ENCODE measurements at regions not wholly inside any gene's neighbourhood (a gene's known extent, or its start where the extent isn't known, plus 50 kb on each side); places are given as distances from the start of the nearest gene placed in this dataset.
A peak's percentile ranks its signal among the peaks of the same experiment; 100 is the strongest.

DNA sequence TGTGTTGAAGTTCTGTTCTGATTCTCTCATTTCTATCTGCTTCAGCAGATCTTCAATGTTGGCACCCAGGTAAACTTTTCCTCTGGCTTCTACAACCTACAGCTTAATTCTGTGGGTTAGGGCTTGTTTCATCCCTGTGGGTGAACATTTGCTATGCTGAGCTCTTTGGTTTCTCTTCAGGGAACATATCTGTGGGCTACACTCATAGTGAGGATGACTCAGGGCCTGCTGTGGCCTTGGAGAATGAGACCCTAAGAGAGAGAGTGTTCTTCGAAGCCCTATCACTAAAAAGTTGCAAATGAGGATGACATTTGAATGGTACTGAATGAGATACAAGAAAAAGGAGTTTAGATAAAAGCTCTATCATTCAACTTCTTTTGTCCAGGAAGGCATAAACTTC, 346.2 kb upstream of the CBLB start:
- DNase-seq (ENCODE audit: low read depth) = peak; percentile 28

DNA sequence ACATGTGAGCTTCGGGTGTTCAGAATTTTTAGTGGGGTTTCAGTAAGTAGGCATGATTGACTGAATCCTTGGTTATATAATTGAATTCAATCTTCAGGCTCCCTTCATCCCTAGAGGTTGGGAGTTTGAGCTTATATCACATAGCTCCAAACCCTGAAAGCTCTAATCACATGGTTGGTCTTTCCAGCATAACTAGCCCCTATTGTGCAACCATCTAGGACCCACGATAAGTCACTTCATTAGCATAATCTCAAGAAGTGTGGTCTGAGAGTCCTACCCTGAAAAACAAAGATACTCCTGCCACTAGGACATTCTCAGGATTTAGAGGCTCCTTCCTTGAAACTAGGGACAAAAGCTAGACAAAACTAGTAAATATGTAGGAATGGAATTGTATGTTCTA, 348.9 kb upstream of the CBLB start:
- no peak for DNase-seq (ENCODE audit: low read depth)

DNA sequence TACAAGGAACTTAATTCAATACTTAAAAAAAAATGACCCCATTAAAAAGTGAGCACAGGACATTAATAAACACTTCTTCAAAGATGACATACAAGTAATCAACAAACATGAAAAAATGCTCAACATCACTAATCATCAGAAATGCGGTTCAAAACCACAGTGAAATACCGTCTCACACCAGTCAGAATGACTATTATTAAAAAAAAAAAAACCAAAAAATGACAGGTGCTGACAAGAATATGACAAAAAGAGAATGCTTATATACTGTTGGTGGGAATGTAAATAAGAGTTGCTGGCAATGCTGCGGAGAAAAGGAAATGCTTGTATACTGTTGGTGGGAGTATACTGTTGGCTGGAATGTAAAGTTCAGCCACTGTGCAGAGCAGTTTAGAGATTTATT, 358.3 kb upstream of the CBLB start:
- no peak for DNase-seq (ENCODE audit: low read depth)

DNA sequence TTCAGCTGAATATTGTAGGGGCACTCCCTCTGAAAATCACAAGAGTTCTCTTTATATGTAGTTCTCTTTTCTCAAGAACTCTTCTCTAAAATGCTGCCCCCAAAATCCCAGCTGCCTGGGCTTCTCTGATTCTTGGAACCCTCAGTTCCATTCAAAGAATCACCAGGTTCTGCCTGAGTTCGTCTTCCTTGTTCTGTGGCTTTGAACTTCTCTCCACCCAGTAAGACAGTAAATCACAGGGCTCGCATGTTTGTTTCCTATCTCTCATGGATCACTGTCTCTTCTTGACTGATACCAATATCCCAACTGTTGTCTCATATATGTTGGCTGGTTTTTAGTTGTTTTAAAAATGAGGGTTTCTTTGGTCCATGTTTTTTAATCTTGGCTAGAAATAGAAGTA, 359.5 kb upstream of the CBLB start:
- DNase-seq (ENCODE audit: low read depth) = no peak

DNA sequence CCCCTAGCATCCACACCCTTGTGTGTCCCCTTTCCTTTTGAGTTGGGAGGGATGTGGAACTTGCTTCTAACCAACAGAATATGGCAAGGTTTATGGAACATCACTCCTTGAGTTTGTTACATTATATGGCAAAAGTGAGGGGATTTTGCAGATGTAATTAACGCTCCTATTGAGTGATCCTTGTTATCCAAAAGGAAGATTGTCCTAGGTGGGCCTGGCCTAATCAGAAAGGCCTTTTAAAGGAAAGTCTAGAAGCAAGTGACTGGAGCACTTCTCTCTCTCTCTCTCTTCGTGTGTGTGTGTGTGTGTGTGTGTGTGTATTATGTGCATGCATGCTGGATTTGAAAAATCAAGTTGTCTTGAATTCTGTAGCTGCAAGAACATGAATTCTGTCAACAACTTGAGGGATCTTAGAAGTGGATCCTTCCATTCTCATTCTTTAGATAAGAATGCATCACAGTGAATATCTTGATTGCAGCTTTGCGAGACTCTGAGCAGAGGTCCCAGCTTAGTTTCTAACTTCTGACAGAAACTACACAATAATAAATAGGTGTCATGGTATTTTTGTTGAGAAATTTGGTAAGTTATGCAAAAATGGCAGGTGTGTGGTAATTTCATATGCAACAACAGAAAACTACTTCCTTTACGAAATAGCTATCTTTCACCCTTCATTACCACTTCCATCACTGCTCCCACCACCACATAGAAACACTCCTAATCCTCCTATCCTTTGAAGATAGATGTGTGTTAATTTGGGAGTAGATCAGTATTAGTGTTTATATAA, 360.9 kb upstream of the CBLB start:
- no peak for DNase-seq (ENCODE audit: low read depth)

DNA sequence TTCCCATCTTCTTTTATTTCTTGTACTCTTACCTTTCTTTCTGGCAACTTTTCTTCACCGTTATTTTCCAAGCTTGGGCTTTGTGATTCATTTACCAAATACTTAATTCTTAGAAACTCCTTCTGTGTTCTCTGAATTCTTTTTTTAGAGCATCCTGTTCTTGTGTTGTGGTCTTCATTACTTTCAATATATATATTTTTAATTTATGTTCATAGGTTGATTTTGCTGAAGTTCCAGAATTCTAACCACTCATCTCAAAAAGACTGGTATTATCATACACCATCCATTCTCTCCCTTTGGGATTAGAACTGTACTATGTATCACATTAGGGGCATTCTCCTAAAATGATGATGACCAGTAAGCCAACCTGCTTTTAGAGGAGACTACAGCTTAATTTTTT, 362.3 kb upstream of the CBLB start:
- DNase-seq (ENCODE audit: low read depth) = no peak

DNA sequence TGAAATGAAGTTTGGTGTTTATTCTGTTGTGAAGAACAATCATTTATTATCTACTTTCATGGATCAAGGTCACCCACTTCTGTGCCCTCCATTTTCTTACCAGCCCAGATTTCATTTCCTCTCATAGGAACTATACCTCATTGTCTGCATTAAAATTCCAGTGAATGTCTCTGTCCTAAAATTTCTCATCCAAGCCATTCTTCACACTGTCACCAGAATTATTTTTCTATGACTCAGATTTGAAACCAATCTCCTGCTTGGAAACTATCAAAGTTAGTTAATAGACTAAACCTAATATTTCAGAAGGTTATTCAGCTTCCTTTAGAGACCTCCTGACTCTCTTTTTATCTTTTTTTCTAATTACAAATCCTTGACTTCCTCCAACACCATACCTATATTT, 364.1 kb upstream of the CBLB start:
- no peak for DNase-seq (ENCODE audit: low read depth)

DNA sequence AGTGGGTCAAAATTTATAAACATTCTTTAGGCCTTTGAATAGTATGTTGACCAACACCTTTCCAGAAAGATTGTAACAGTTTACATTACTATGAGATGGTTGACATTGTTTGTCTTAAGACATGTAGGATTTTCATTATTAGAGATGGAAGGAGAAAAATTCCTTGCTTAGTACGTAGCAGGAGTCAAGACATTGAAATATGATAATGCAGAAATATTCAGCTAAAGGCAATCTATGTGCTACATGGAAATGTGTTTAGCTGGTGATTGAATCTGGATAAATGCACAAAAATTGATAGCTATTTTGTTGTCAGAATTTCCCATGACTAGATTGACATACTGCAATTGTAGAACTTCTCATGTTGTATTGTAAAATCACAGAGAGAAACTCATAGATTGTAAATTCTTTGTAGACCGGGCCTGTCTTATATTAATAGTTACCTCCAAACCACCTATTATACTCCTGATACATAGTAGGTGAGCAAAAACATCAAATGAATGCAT, 370.4 kb upstream of the CBLB start:
- no peak for DNase-seq (ENCODE audit: low read depth)

DNA sequence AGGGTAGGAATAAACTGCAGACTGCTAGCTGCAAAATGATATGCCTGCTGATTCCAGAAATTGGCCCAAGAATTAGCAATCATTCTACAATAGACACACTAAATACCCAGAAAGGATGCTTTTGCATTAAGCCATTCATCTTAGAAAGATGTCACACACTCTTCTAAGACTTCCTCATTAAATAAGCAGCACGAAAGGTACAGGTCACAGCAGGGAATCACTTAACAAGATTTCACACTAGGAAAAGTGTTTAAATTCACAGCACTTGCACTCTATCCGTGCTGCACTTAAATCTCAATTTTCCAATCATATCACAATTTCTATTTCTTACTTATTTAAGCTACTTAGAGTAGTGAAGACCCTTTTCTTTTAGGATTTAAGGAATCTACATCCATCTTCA, 372.8 kb upstream of the CBLB start:
- no peak for DNase-seq (ENCODE audit: low read depth)

DNA sequence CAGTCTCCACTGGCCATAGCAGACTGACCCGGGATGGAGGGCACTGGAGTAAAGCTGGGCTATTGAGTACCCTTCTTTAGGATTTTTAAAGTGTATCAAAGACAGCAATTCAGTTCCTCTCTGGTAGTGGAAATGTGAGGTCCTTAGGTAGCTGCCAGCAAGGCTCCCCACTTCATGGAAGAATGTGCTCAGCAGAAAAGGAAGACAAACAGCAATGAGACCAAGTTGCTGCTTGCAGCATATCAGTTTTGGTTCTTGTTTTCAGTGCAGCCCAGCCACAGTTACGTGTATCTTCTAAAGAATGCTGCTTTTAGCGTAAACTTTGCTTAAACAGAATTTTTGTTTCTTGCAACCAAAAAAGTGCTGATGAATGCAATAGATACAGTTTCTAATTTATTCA, 374.0 kb upstream of the CBLB start:
- DNase-seq (ENCODE audit: low read depth) = no peak

DNA sequence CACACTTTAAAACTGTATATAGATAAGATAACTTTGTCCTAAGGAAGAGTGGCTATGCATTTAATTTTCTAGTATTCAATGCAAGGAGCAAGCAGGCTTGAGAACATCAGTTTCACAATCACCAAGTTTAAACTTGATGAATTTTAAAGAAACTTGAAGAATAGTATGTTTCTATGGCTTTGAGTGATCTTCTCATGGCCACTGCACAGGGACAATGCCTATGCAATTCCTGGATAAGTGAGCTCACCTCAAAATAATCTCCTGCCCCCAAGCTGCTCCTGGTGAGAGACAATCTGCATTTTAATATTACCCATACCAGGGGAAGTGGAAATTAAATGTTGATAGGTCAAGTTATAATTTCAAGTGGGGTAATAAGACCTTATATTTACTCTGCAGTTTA, 376.6 kb upstream of the CBLB start:
- DNase-seq (ENCODE audit: low read depth) = no peak

DNA sequence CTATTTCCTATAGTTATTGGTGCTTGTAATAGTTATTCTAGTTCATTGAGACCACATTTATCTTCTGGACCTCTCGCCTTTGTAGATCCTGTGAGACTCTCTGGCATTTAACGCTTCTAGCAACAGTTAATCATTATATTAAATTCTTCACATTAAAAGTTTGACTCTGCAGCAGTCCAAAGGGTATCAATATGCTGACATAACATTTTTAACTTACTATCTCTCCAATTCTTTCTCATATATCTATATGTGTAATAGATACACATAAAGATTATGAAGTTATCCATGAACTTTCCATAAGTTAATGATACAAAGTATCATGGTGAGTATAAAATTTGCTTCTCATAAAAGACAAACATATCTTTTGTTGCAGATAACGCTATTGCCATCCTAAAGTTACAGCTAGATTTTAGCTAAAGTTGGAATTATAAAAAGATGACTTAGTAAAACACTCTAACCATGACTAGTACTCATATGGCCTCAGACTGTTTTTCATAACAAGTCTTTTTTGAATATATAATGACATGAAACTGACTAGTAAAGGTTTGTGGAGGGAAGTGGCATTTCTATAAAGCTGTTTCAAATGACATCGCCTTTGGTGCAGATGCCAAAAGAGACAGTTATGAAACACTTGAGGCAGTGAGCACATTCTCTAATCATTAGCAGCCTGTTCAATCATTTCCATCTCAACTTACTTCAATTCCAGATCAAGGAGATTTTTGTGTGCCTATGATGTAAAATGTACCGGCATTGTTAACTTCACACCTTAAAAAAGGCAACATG, 379.3 kb upstream of the CBLB start:
- no peak for DNase-seq (ENCODE audit: low read depth)

DNA sequence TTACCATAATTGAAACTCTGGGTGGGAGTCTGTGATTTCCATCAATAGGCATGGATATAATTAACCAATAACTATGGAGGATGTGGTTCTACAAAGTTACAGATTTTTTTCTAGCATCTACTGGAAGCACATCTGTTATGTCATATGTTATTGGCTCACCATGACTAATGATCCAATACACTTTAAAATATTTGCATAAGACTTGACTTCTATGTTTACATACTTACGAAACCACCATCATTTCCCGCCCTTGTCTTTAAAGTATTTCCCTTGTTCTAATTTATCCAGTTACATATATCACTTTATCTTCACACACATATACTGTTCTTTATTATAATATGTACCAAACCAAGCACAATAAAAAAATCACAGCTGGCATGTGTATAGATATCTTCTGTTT, 380.3 kb upstream of the CBLB start:
- DNase-seq (ENCODE audit: low read depth) = peak; percentile 45

DNA sequence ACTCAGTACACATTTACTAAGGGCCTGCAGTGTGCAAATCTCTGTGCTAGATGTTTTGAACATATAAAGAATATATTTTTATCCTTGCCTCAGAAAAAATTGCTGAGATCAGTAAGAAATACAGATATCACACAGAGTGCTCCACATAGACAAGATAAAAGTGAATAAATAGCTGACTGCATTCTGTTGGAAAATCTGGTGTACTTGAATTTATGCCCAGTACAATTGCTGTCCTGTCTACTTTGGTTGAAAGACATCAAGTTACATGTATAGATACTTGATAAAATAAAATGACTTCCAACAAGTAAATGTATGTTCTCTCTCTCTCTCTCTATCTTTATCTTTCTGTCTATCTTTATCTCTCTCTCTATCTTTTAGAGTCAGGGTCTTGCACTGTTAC, 381.2 kb upstream of the CBLB start:
- DNase-seq (ENCODE audit: low read depth) = no peak

DNA sequence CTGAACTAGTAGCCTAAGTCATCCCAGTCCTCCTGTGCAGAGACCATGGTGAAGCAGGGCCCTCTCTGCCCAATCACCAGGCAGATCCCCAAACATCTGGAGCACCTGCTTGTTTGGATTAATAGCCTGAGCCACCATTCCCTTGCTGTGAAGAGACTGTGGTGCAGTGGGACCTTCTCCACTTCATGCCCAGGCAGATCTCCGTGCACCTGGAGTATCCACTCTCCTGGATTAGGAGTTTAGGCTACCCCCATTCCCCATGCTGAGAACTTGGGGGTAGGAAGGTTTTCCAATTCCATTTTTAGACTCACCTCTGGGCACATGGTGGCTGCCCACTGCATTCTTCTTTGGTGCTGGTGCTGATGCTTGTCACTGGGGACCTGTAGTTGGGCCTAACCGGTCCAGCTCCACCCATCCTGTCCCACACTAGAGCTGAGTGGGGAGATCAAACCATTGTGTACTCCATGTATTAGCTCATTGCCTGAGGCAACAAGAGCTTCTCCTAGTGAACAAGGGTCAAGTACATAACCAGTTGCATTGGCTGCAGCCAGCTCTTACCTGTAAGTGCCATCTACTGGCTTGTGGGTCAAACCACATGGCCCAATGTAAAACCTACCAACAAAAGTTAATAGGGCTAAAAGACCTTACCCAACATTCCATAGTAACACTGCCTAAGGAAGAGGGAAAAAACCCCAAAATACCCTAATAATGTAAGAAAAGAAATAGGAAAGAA, 382.5 kb upstream of the CBLB start:
- no peak for DNase-seq (ENCODE audit: low read depth)

DNA sequence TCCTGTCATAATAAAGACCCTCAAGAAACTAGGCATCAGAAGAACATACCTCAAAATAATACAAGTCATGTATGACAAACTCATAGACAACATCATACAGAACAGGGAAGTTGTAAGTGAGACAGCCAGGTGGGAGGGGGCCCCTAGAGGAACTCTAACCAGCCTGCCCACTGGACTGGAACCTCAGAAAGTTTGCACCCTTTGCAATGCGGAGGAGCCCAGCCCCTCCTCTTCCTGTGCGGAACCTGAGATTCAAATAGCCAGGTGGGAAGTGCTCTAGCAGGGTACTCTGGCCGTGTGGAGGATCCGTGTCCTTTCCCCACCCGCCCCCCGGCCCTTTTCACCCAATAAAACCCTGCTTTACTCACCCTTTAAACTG, 387.0 kb upstream of the CBLB start:
- no peak for DNase-seq (ENCODE audit: low read depth)

DNA sequence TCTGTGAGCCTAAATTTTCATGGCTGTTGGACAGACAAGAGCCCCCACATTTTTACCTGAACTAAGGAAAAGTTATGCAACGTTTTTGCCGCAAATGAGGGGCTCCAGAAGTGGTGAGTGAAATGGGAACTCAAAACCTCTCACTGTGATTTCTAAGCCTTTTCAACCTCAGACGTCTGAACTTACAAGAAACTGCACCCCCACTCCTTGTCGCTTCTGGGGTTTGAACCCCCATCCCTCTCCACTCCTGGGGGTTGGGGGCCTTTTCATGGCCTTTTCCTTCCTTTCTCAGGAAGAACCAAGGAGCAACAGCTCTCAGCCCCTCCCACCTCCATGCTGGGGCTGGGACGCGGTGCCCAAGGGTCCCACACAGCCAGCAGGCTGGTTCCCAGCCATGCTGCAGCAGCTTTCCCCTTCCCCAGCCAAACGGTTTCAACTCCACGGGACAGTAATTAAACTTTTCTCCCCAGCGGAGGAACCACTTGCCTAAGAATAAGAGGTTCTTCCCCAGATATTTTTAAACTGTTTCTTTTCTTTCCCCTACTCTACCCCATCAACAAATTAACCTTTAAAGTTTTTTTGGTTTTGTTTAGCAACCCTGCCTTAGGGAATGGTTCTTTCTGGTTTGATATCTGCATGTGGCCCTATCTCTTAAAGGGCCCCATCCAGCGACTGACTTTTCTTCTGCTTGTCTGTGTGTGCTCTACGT, 387.6 kb upstream of the CBLB start:
- no peak for DNase-seq (ENCODE audit: low read depth)

DNA sequence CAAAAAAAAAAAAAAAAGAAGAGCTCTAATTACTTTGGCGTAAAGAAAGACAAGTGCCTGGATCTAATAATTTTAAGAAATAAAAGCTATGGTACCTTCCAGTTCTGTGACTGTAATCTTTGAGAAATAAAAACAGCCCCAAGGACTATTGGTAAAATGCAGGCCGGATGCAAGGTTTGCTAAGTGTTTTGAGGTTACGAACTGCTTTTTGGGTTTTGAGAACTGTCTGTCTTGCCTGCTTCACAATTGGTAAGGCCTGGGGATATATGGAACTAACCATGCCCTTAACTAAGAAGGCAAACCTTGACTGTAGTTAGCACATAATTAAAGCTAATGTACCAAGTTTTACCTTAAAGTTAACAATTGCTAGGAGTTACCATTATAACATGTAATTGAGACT, 388.4 kb upstream of the CBLB start:
- no peak for DNase-seq (ENCODE audit: low read depth)

DNA sequence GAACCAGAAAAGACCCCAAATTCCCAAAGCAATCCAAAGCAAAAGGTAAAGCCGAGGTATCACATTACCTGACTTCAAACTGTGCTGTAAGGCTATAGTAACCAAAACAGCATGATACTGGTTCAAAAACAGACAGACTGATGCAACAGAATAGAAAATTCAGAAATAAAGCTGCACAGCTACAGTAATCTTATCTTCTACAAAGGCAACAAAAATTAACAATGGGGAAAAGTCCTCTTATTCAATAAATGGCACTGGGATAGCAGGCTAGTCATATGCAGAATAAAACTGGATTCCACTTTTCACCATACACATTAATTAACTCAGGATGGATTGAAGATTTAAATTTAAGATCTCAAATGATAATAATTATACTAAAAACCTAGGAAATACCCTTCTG, 392.6 kb upstream of the CBLB start:
- DNase-seq (ENCODE audit: low read depth) = no peak

DNA sequence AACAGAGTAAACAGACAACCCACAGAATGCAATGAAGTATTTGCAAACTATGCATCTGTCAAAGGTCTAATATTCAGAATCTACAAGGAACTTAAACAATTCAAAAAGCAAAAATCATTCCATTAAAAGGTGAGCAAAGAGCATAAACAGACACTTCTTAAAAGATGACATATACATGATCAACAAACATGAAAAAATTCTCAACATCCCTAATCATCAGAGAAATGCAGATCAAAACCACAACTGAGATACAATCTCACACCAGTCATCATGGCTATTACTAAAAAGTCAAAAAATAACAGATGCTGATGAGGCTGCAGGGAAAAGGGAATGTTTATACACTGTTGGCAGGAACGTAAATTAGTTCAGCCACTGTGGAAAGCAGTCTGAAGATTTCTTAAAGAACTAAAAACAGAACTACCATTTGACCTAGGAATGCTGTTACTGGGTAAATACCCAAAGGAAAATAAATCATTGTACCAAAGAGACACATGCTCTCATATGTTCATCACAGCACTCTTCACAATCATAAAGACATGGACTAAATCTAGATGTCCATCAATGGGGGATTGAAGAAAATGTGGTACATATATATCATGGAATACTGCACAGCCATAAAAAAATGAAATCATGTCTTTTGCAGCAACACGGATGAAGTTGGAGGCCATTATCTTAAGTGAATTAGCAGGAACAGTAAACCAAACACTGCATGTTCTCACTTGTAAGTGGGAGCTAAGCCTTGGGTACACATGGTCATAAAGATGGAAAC, 393.3 kb upstream of the CBLB start:
- DNase-seq (ENCODE audit: low read depth) = peak; percentile 63

DNA sequence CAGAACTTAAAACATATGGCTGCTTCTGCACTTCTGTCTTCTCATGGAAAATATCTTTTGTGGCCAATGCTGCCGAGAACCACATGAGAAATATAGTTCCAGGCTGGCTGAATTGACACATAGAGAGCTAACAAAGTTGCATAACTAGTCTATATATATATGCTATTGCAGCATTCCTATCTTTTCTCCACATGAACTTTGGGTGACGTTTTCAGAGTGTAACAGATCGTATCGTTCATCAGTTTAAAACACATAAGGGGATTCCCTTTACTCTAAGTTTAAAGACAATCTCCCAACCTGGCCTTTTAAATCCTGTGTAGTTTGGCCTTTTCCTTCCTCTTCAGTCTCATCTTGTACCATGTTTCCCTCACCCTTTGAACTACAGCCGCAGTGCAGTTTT, 394.2 kb upstream of the CBLB start:
- DNase-seq (ENCODE audit: low read depth) = no peak

DNA sequence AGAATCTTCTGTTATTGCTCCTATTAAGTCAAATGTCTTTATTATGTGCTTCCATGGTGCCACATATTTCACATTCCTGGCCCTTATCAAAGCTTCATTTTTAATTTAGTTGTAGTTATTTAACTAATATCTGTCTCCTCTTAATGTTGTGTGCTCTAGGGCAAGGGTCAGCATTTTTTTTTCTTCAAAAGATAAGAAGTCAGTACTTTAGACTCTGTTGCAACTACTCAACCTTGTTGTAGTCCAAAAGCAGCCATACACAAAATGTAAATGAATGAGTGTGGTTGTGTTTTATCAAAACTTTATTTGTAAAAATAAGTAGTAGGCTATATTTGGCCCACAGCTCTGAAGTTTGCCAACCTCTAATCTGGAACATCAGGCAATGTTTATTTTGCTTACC, 394.7 kb upstream of the CBLB start:
- DNase-seq (ENCODE audit: low read depth) = no peak

All from non-pigmented ciliary epithelial cell (primary cell).